ENCODE measurements at regions not wholly inside any gene's neighbourhood (a gene's known extent, or its start where the extent isn't known, plus 50 kb on each side); places are given as distances from the start of the nearest gene placed in this dataset.

GRCh38 chr14:82488473-82488872 is 954.8 kb upstream of the SEL1L start:
- TF ChIP-seq EZH2 (IDR thresholded peaks at IDR 0.05; ENCODE audit: borderline replicate concordance, low read depth, low read length, severe bottlenecking) (no peak), CTCF (IDR thresholded peaks at IDR 0.05; ENCODE audit: borderline replicate concordance, extremely low read depth, low read length, poor library complexity, severe bottlenecking) (no peak)
- H3K4me2 ChIP-seq (ENCODE audit: insufficient read depth, low read length): no peak overlapping the region
- no peaks in the 10 kb centered on the region for H3K4me1 ChIP-seq (ENCODE audit: insufficient read depth, low read length)
- no peaks in the 10 kb centered on the region for H3K27me3 ChIP-seq (ENCODE audit: insufficient read depth, low read length, poor library complexity)
- H4K20me1 ChIP-seq (ENCODE audit: insufficient read depth, low read length): no peaks in the 10 kb centered on the region
- no peak overlapping the region for H3K4me3 ChIP-seq (ENCODE audit: low read depth in 1 of 2, low read length in 2 of 2)
- no peaks in the 10 kb centered on the region for H3K36me3 ChIP-seq (ENCODE audit: insufficient read depth, low read length)
- H3K27ac ChIP-seq (ENCODE audit: low read length): no peak overlapping the region
- ATAC-seq (ENCODE audit: insufficient read depth, low read depth) (no peak), DNase-seq (no peak)
- H2AFZ ChIP-seq (ENCODE audit: low read depth, low read length): no peak overlapping the region
- H3K9me3 ChIP-seq (ENCODE audit: insufficient read depth, low read length, severe bottlenecking): no peaks in the 10 kb centered on the region
- no peak overlapping the region for H3K9ac ChIP-seq (ENCODE audit: low read depth, low read length)
- no peaks in the 10 kb centered on the region for H3K79me2 ChIP-seq (ENCODE audit: insufficient read depth, low read length)

GRCh38 chr14:82490397-82490796 is 956.7 kb upstream of the SEL1L start:
- Histone ChIP-seq H4K20me1 (ENCODE audit: insufficient read depth, low read length) (no peaks in the 10 kb centered on the region), H3K27ac (ENCODE audit: low read length) (no peak overlapping the region), H3K9ac (ENCODE audit: low read depth, low read length) (no peak overlapping the region), H3K4me2 (ENCODE audit: insufficient read depth, low read length) (no peak overlapping the region), H3K9me3 (ENCODE audit: insufficient read depth, low read length, severe bottlenecking) (no peaks in the 10 kb centered on the region), H3K79me2 (ENCODE audit: insufficient read depth, low read length) (no peaks in the 10 kb centered on the region), H2AFZ (ENCODE audit: low read depth, low read length) (no peak overlapping the region), H3K4me3 (ENCODE audit: low read depth in 1 of 2, low read length in 2 of 2) (no peak overlapping the region), H3K27me3 (ENCODE audit: insufficient read depth, low read length, poor library complexity) (no peaks in the 10 kb centered on the region), H3K4me1 (ENCODE audit: insufficient read depth, low read length) (no peaks in the 10 kb centered on the region), H3K36me3 (ENCODE audit: insufficient read depth, low read length) (no peaks in the 10 kb centered on the region)
- TF ChIP-seq EZH2 (IDR thresholded peaks at IDR 0.05; ENCODE audit: borderline replicate concordance, low read depth, low read length, severe bottlenecking) (no peak), CTCF (IDR thresholded peaks at IDR 0.05; ENCODE audit: borderline replicate concordance, extremely low read depth, low read length, poor library complexity, severe bottlenecking) (no peak)
- ATAC-seq (ENCODE audit: insufficient read depth, low read depth): no peak
- DNase-seq: no peak

- Histone ChIP-seq H3K4me2 (ENCODE audit: insufficient read depth, low read length) (no peak overlapping the region), H3K4me3 (ENCODE audit: low read depth in 1 of 2, low read length in 2 of 2) (no peak overlapping the region), H4K20me1 (ENCODE audit: insufficient read depth, low read length) (no peaks in the 10 kb centered on the region), H3K36me3 (ENCODE audit: insufficient read depth, low read length) (no peaks in the 10 kb centered on the region), H2AFZ (ENCODE audit: low read depth, low read length) (no peak overlapping the region), H3K4me1 (ENCODE audit: insufficient read depth, low read length) (no peaks in the 10 kb centered on the region), H3K9ac (ENCODE audit: low read depth, low read length) (no peak overlapping the region), H3K79me2 (ENCODE audit: insufficient read depth, low read length) (no peaks in the 10 kb centered on the region), H3K27me3 (ENCODE audit: insufficient read depth, low read length, poor library complexity) (no peaks in the 10 kb centered on the region), H3K9me3 (ENCODE audit: insufficient read depth, low read length, severe bottlenecking) (no peaks in the 10 kb centered on the region), H3K27ac (ENCODE audit: low read length) (no peak overlapping the region)
- DNase-seq (no peak), ATAC-seq (ENCODE audit: insufficient read depth, low read depth) (no peak)
- TF ChIP-seq CTCF (IDR thresholded peaks at IDR 0.05; ENCODE audit: borderline replicate concordance, extremely low read depth, low read length, poor library complexity, severe bottlenecking) (no peak), EZH2 (IDR thresholded peaks at IDR 0.05; ENCODE audit: borderline replicate concordance, low read depth, low read length, severe bottlenecking) (no peak)
Observed at GRCh38 chr14:82492157-82492556, 958.5 kb upstream of the SEL1L start.

- TF ChIP-seq EZH2 (IDR thresholded peaks at IDR 0.05; ENCODE audit: borderline replicate concordance, low read depth, low read length, severe bottlenecking): no peak
- no peak for TF ChIP-seq CTCF (IDR thresholded peaks at IDR 0.05; ENCODE audit: borderline replicate concordance, extremely low read depth, low read length, poor library complexity, severe bottlenecking)
- Histone ChIP-seq H3K27ac (ENCODE audit: low read length) (no peak overlapping the region), H3K4me3 (ENCODE audit: low read depth in 1 of 2, low read length in 2 of 2) (no peak overlapping the region), H3K27me3 (ENCODE audit: insufficient read depth, low read length, poor library complexity) (no peaks in the 10 kb centered on the region), H4K20me1 (ENCODE audit: insufficient read depth, low read length) (no peaks in the 10 kb centered on the region), H3K36me3 (ENCODE audit: insufficient read depth, low read length) (no peaks in the 10 kb centered on the region), H3K9ac (ENCODE audit: low read depth, low read length) (no peak overlapping the region), H3K4me2 (ENCODE audit: insufficient read depth, low read length) (no peak overlapping the region), H3K79me2 (ENCODE audit: insufficient read depth, low read length) (no peaks in the 10 kb centered on the region), H2AFZ (ENCODE audit: low read depth, low read length) (no peak overlapping the region), H3K4me1 (ENCODE audit: insufficient read depth, low read length) (no peaks in the 10 kb centered on the region), H3K9me3 (ENCODE audit: insufficient read depth, low read length, severe bottlenecking) (no peaks in the 10 kb centered on the region)
- DNase-seq (no peak), ATAC-seq (ENCODE audit: insufficient read depth, low read depth) (no peak)
Observed at GRCh38 chr14:82500222-82500621, 966.6 kb upstream of the SEL1L start.

All from DND-41 (cell line).